ENCODE measurements at regions not wholly inside any gene's neighbourhood (a gene's known extent, or its start where the extent isn't known, plus 50 kb on each side); places are given as distances from the start of the nearest gene placed in this dataset.

- 100% methylated on average over 2 of the region's 2 CpGs for WGBS (ENCODE audit: insufficient coverage)
- peaks cover 1% of the 10 kb centered on the region for H3K9me3 Mint-ChIP-seq (ENCODE audit: insufficient read depth)
Observed at GRCh38 chr10:62517252-62517651, 143.1 kb downstream of the ZNF365 start.

More at GRCh38 chr10:62517252-62517651, 143.1 kb downstream of the ZNF365 start:
- no peaks in the 10 kb centered on the region for H3K4me1 ChIP-seq (ENCODE audit: control insufficient read depth in 2 of 2, insufficient read depth in 2 of 2, low read length in 2 of 2)
- H3K4me2 ChIP-seq (replicated peaks; ENCODE audit: low read depth, low read length, poor library complexity, severe bottlenecking): no peak overlapping the region
- Mint-ChIP-seq H3K27me3 (peaks cover 3% of the 10 kb centered on the region), H3K27ac (peak overlapping the region; percentile 26), H3K4me1 (peaks cover 13% of the 10 kb centered on the region), H3K4me3 (no peak overlapping the region)
- H3K36me3 ChIP-seq (replicated peaks in 1 of 2; ENCODE audit: control extremely low read depth in 1 of 2, control insufficient read depth in 1 of 2, extremely low read depth in 1 of 2, insufficient read depth in 2 of 2, low read length in 1 of 2): no peaks in the 10 kb centered on the region
- no peak overlapping the region for H3K27ac ChIP-seq (ENCODE audit: low read length in 2 of 2)
- DNase-seq (no peak), ATAC-seq (ENCODE audit: low read depth) (no peak)
- intact Hi-C loops (cut with micrococcal nuclease): no loop called here
- H2AFZ ChIP-seq (ENCODE audit: insufficient read depth, low read depth, low read length, poor library complexity, severe bottlenecking): no peak overlapping the region
- POLR2A ChIA-PET: no interaction called here
- H3K4me3 ChIP-seq (ENCODE audit: control extremely low read depth in 1 of 5, extremely low read depth in 1 of 5, insufficient read depth in 1 of 5, low read depth in 2 of 5, low read length in 4 of 5): no peak overlapping the region
- H3K27me3 ChIP-seq (replicated peaks in 1 of 4; ENCODE audit: control extremely low read depth in 1 of 4, control insufficient read depth in 3 of 4, insufficient read depth in 4 of 4, low read length in 3 of 4): no peaks in the 10 kb centered on the region
- no peaks in the 10 kb centered on the region for H3K9me3 ChIP-seq (ENCODE audit: control extremely low read depth in 1 of 3, control insufficient read depth in 2 of 3, insufficient read depth in 1 of 3, low read length in 2 of 3)
- CTCF ChIA-PET: interaction anchor here (0.8 to 1.4 kb wide), 2 partner anchors 12 to 20 kb away, joined by 3 to 4 read pairs; no protein-coding TSS in a partner anchor
- TF ChIP-seq CTCF (IDR thresholded peaks at IDR 0.05): no peak
- no peak for TF ChIP-seq EZH2 (IDR thresholded peaks at IDR 0.05; ENCODE audit: borderline replicate concordance, insufficient read depth, low read depth, low read length, poor library complexity, severe bottlenecking)
- H4K20me1 ChIP-seq (ENCODE audit: control insufficient read depth, insufficient read depth, low read length, poor library complexity, severe bottlenecking): no peaks in the 10 kb centered on the region
- no peaks in the 10 kb centered on the region for H3K79me2 ChIP-seq (ENCODE audit: control insufficient read depth, insufficient read depth, low read length)
- H3K9ac ChIP-seq (ENCODE audit: low read length): no peak overlapping the region
